SH-SY5Y (cell line): ENCODE measurements at regions not wholly inside any gene's neighbourhood (a gene's known extent, or its start where the extent isn't known, plus 50 kb on each side); places are given as distances from the start of the nearest gene placed in this dataset.

Experiments
- GATA2 ChIP-seq: IDR thresholded peaks from 2 replicates; pipeline ENCODE4 v1.6.1; 2011; ENCODE audit warnings: mild to moderate bottlenecking, low read depth, low read length
- GATA3 ChIP-seq: IDR thresholded peaks from 2 replicates; pipeline ENCODE4 v1.6.1; 2011; ENCODE audit warnings: low read depth, mild to moderate bottlenecking, low read length, moderate library complexity

DNA sequence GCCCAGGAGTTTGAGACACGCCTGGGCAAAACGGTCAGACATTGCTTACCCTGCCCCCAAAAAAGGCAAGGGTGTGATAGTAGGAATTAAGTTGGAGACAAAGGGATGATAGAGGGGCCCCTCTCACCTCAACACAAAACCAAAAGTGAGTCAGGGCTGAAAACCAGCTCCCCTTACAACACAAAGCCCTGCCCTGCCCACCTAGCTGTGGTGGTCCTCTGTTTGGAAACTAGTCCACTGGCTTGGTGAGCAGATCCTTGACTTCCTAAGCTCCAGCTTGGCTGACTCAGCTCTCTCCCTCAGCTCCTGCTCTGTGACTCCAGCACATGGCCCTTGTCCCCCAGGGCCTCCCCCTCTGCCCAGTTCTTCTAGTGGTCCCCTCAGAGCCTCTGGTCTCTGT is 603.8 kb downstream of the PTPRC start:
- TF ChIP-seq GATA2 (no peak), GATA3 (no peak)
